GM23248 (cell line): ENCODE measurements at regions not wholly inside any gene's neighbourhood (a gene's known extent, or its start where the extent isn't known, plus 50 kb on each side); places are given as distances from the start of the nearest gene placed in this dataset.

Experiments
- DNase-seq: peaks from one replicate; pipeline ENCODE4 v3.0.0-alpha.2; 2015
- H2AFZ ChIP-seq: fragments of 200-600 bp; sonication (generic); 2 replicates; pipeline ENCODE4 v1.6.1; 2016; ENCODE audit warnings: antibody characterized with exemption
- H3F3A ChIP-seq: fragments of 200-600 bp; sonication (generic); 2 replicates; pipeline ENCODE4 v1.6.1; 2016; ENCODE audit warnings: mild to moderate bottlenecking, antibody characterized with exemption, mixed run types; ENCODE audit not compliant: insufficient read depth
- H3K27ac ChIP-seq: fragments of 200-600 bp; sonication (generic); 2 replicates; pipeline ENCODE4 v1.5.1; 2016; ENCODE audit warnings: mild to moderate bottlenecking
- H3K27me3 ChIP-seq: fragments of 200-600 bp; sonication (generic); replicated peaks from 2 replicates; pipeline ENCODE4 v1.6.1; 2016; ENCODE audit warnings: mild to moderate bottlenecking; ENCODE audit not compliant: insufficient read depth
- H3K36me3 ChIP-seq: fragments of 200-600 bp; sonication (generic); 2 replicates; pipeline ENCODE4 v1.6.1; 2016; ENCODE audit warnings: low read depth, mild to moderate bottlenecking
- H3K4me1 ChIP-seq: fragments of 200-600 bp; sonication (generic); 2 replicates; pipeline ENCODE4 v1.6.1; 2016; ENCODE audit warnings: mild to moderate bottlenecking; ENCODE audit not compliant: insufficient read depth
- H3K4me2 ChIP-seq: fragments of 200-600 bp; sonication (generic); one replicate; pipeline ENCODE4 v1.6.1; 2016; ENCODE audit warnings: mild to moderate bottlenecking; ENCODE audit not compliant: unreplicated experiment
- H3K4me3 ChIP-seq: fragments of 200-600 bp; sonication (generic); 2 replicates; pipeline ENCODE4 v1.5.1; 2016; ENCODE audit warnings: mild to moderate bottlenecking
- H3K79me2 ChIP-seq: fragments of 200-600 bp; sonication (generic); 2 replicates; pipeline ENCODE4 v1.6.1; 2016; ENCODE audit warnings: mild to moderate bottlenecking; ENCODE audit not compliant: insufficient read depth
- H3K9ac ChIP-seq: fragments of 200-600 bp; sonication (generic); 2 replicates; pipeline ENCODE4 v1.6.1; 2016; ENCODE audit warnings: mild to moderate bottlenecking
- H3K9me2 ChIP-seq: fragments of 200-600 bp; sonication (generic); 2 replicates; pipeline ENCODE4 v1.6.1; 2016; ENCODE audit warnings: mixed run types, mild to moderate bottlenecking, moderate library complexity; ENCODE audit not compliant: insufficient read depth
- H3K9me3 ChIP-seq: fragments of 200-600 bp; sonication (generic); one replicate; pipeline ENCODE4 v1.6.1; 2017; ENCODE audit warnings: low read depth
- H4K20me1 ChIP-seq: fragments of 200-600 bp; sonication (generic); 2 replicates; pipeline ENCODE4 v1.6.0; 2016; ENCODE audit not compliant: insufficient read depth
- EZH2 ChIP-seq: fragments of 200-600 bp; sonication (generic); IDR thresholded peaks from 2 replicates; pipeline ENCODE4 v1.6.1; 2018; ENCODE audit warnings: antibody characterized with exemption, mild to moderate bottlenecking; ENCODE audit not compliant: insufficient read depth, poor library complexity, severe bottlenecking
- EZH2phosphoT487 ChIP-seq: fragments of 200-600 bp; sonication (generic); IDR thresholded peaks from 2 replicates; pipeline ENCODE4 v1.6.1; 2018; ENCODE audit warnings: antibody characterized with exemption, moderate library complexity, mild to moderate bottlenecking, low read depth; ENCODE audit not compliant: insufficient read depth
- WGBS, 2 experiments: methylation state at CpG; one replicate each; pipeline ENCODE4 v1.1.6; 2015 to 2017; ENCODE audit warnings: low lambda C conversion rate in 2 of 2, low coverage in 1 of 2; ENCODE audit errors: missing lambda C conversion rate in 2 of 2; 5-methylcytosine and 5-hydroxymethylcytosine counted together
- in situ Hi-C: fragments of 300-500 bp; cut with MboI; formaldehyde crosslinking; loops from 2 replicates; pipeline ENCODE4 v1.15.0; 2020

- DNase-seq = no peak
- no peak overlapping the region for H2AFZ ChIP-seq
- no peak overlapping the region for H3K27ac ChIP-seq
- H4K20me1 ChIP-seq = no peaks in the 10 kb centered on the region
- TF ChIP-seq EZH2phosphoT487 = no peak
- TF ChIP-seq EZH2 = no peak
- no peak overlapping the region for H3K4me2 ChIP-seq
- no peaks in the 10 kb centered on the region for H3K9me2 ChIP-seq
- in situ Hi-C loops = no loop called here
- H3K4me1 ChIP-seq = no peaks in the 10 kb centered on the region
- H3K4me3 ChIP-seq = no peak overlapping the region
- no peaks in the 10 kb centered on the region for H3F3A ChIP-seq
- no peaks in the 10 kb centered on the region for H3K36me3 ChIP-seq
- H3K9ac ChIP-seq = no peak overlapping the region
- no peaks in the 10 kb centered on the region for H3K79me2 ChIP-seq
- no peaks in the 10 kb centered on the region for H3K9me3 ChIP-seq
- no peaks in the 10 kb centered on the region for H3K27me3 ChIP-seq
Observed at GRCh38 chr14:43475757-43476156, 1031.3 kb downstream of the FSCB start.

GRCh38 chr14:43471595-43471994 lies 1035.5 kb downstream of the FSCB start:
- no peaks in the 10 kb centered on the region for H3F3A ChIP-seq
- H3K9ac ChIP-seq = no peak overlapping the region
- H3K4me1 ChIP-seq = no peaks in the 10 kb centered on the region
- no peaks in the 10 kb centered on the region for H3K9me3 ChIP-seq
- H3K36me3 ChIP-seq = no peaks in the 10 kb centered on the region
- WGBS, 2 experiments = 41 to 45% methylated on average over 1 of the region's 1 CpG
- no peak overlapping the region for H3K4me2 ChIP-seq
- H4K20me1 ChIP-seq = no peaks in the 10 kb centered on the region
- no peak overlapping the region for H3K27ac ChIP-seq
- H2AFZ ChIP-seq = no peak overlapping the region
- no peak for TF ChIP-seq EZH2
- no peak for TF ChIP-seq EZH2phosphoT487
- no peaks in the 10 kb centered on the region for H3K27me3 ChIP-seq
- H3K4me3 ChIP-seq = no peak overlapping the region
- in situ Hi-C loops = no loop called here
- no peak for DNase-seq
- no peaks in the 10 kb centered on the region for H3K79me2 ChIP-seq
- H3K9me2 ChIP-seq = no peaks in the 10 kb centered on the region

- TF ChIP-seq EZH2phosphoT487 (no peak), EZH2 (no peak)
- H3K9me2 ChIP-seq = no peaks in the 10 kb centered on the region
- H4K20me1 ChIP-seq = no peaks in the 10 kb centered on the region
- no peaks in the 10 kb centered on the region for H3K27me3 ChIP-seq
- in situ Hi-C loops = no loop called here
- 37 to 41% methylated on average over 1 of the region's 1 CpG for WGBS, 2 experiments
- H3K4me1 ChIP-seq = no peaks in the 10 kb centered on the region
- H3K27ac ChIP-seq = no peak overlapping the region
- no peaks in the 10 kb centered on the region for H3K9me3 ChIP-seq
- H3F3A ChIP-seq = no peaks in the 10 kb centered on the region
- DNase-seq = no peak
- no peaks in the 10 kb centered on the region for H3K36me3 ChIP-seq
- no peak overlapping the region for H3K4me2 ChIP-seq
- H2AFZ ChIP-seq = no peak overlapping the region
- H3K4me3 ChIP-seq = no peak overlapping the region
- H3K9ac ChIP-seq = no peak overlapping the region
- no peaks in the 10 kb centered on the region for H3K79me2 ChIP-seq
Observed at GRCh38 chr14:43464968-43465367, 1042.1 kb downstream of the FSCB start.

GRCh38 chr14:43449291-43449690 lies 1057.8 kb downstream of the FSCB start:
- Histone ChIP-seq H3K27ac (no peak overlapping the region), H3K4me2 (no peak overlapping the region), H3K27me3 (no peaks in the 10 kb centered on the region), H3K4me3 (no peak overlapping the region), H3K79me2 (no peaks in the 10 kb centered on the region), H3K9ac (no peak overlapping the region), H2AFZ (no peak overlapping the region), H3F3A (no peaks in the 10 kb centered on the region), H3K9me2 (no peaks in the 10 kb centered on the region), H3K4me1 (no peaks in the 10 kb centered on the region), H3K36me3 (no peaks in the 10 kb centered on the region), H4K20me1 (no peaks in the 10 kb centered on the region), H3K9me3 (no peaks in the 10 kb centered on the region)
- DNase-seq = no peak
- WGBS, 2 experiments = 38 to 42% methylated on average over 5 of the region's 5 CpGs
- in situ Hi-C loops = no loop called here
- TF ChIP-seq EZH2phosphoT487 = no peak
- TF ChIP-seq EZH2 = no peak

GRCh38 chr14:43438056-43438455 lies 1069.0 kb downstream of the FSCB start:
- 37 to 43% methylated on average over 3 of the region's 3 CpGs for WGBS, 2 experiments
- Histone ChIP-seq H3K9me2 (no peaks in the 10 kb centered on the region), H2AFZ (no peak overlapping the region), H3F3A (no peaks in the 10 kb centered on the region), H3K79me2 (no peaks in the 10 kb centered on the region), H4K20me1 (no peaks in the 10 kb centered on the region), H3K4me3 (no peak overlapping the region), H3K27ac (no peak overlapping the region), H3K4me2 (no peak overlapping the region), H3K36me3 (no peaks in the 10 kb centered on the region), H3K27me3 (no peaks in the 10 kb centered on the region), H3K4me1 (no peaks in the 10 kb centered on the region), H3K9me3 (peaks cover 4% of the 10 kb centered on the region), H3K9ac (no peak overlapping the region)
- in situ Hi-C loops = no loop called here
- DNase-seq = no peak
- TF ChIP-seq EZH2phosphoT487 (no peak), EZH2 (no peak)
